BJ (cell line): ENCODE measurements at regions not wholly inside any gene's neighbourhood (a gene's known extent, or its start where the extent isn't known, plus 50 kb on each side); places are given as distances from the start of the nearest gene placed in this dataset.

Source experiments
- CTCF ChIA-PET: fragments of 350-600 bp; formaldehyde crosslinking; extraction: SDS; loops from one replicate; lab custom pipeline; 2021; ENCODE audit warnings: antibody characterized with exemption, inconsistent platforms; lab: Yijun Ruan, JAX
- POLR2A ChIA-PET: fragments of 300-600 bp; sonication (Branson Sonifier 250); formaldehyde crosslinking; extraction: SDS; loops from one replicate; lab custom pipeline; 2021; ENCODE audit warnings: antibody characterized with exemption; lab: Charles Lee
- DNase-seq: peaks from one replicate; pipeline ENCODE4 v3.0.0-alpha.2; 2011; ENCODE audit warnings: low read depth
- H3K27me3 ChIP-seq: 2 replicates; pipeline ENCODE4 v1.6.0; 2011; ENCODE audit warnings: low read length; ENCODE audit not compliant: control insufficient read depth, insufficient read depth
- H3K36me3 ChIP-seq: 2 replicates; pipeline ENCODE4 v1.5.1; 2011; ENCODE audit warnings: low read length; ENCODE audit not compliant: control insufficient read depth, insufficient read depth
- H3K4me3 ChIP-seq: 2 replicates; pipeline ENCODE4 v1.5.1; 2011; ENCODE audit warnings: low read depth, mild to moderate bottlenecking, control low read depth, low read length
- CTCF ChIP-seq: IDR thresholded peaks from 2 replicates; pipeline ENCODE4 v1.5.1; 2011; ENCODE audit warnings: low read depth, mild to moderate bottlenecking, control low read depth, inconsistent platforms, low read length, moderate library complexity; ENCODE audit not compliant: insufficient read depth

DNA sequence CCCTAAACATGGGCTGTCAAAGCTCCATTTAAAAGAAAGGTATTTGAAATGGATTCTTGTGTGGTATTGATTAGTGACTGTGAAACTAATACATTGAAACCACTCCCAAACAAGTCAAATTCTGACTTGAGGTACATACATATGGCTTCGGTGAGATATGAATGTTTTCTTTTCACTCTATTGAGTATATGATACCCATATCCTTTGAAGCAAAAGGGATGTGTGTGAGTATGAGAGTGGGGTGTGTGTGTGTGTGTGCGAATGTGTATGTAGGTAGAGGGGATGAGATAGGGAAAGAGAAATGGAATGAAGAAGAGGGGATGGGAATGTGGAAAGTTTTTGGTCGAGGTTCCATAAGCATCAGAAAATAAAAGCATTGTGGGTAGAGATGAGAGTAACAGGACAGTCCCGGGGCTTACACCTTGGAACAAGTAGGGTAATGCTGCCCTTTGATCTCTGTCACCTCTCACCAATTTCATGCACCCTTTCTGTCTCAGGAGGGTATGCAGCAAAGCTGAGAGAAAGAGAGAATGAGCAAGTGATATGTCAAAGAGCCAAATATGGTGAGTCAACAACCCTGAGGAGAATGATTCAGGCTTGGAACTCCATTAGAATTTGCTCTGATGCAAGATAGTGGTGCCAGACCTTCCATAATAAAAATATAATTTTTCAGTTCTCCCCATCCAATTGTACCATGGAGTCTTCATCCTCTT is 64.0 kb upstream of the ZEB2 start:
- TF ChIP-seq CTCF: no peak
- Histone ChIP-seq H3K36me3 (no peaks in the 10 kb centered on the region), H3K27me3 (no peaks in the 10 kb centered on the region), H3K4me3 (no peak overlapping the region)
- peak; percentile 62 for DNase-seq
- ChIA-PET POLR2A (no interaction called here), CTCF (interaction anchor here (1.8 kb wide), 1 partner anchor 16 kb away, joined by 3 read pairs; no protein-coding TSS in a partner anchor)

DNA sequence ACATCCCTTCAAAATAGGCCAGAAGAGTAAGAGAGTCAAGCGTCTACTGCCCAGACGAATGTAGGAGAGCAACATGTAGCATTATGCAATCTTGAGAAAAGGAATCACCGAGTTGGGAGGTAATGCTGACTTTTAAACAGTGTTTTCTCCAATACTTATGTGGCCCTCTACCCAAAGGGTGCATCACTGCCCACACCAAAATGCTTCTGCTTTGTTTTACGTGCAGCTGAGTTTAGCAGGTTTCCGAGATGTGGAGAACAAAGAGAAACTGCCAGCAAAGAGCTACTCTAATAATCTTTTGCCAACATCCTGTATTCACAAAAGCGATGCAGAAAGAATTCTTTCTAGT is 63.4 kb upstream of the ZEB2 start:
- ChIA-PET CTCF (interaction anchor here (1.1 to 1.8 kb wide), 3 partner anchors 16 to 26 kb away, joined by 3 read pairs; no protein-coding TSS in a partner anchor), POLR2A (no interaction called here)
- no peak for DNase-seq
- no peaks in the 10 kb centered on the region for H3K27me3 ChIP-seq
- no peak overlapping the region for H3K4me3 ChIP-seq
- H3K36me3 ChIP-seq: no peaks in the 10 kb centered on the region
- no peak for TF ChIP-seq CTCF

DNA sequence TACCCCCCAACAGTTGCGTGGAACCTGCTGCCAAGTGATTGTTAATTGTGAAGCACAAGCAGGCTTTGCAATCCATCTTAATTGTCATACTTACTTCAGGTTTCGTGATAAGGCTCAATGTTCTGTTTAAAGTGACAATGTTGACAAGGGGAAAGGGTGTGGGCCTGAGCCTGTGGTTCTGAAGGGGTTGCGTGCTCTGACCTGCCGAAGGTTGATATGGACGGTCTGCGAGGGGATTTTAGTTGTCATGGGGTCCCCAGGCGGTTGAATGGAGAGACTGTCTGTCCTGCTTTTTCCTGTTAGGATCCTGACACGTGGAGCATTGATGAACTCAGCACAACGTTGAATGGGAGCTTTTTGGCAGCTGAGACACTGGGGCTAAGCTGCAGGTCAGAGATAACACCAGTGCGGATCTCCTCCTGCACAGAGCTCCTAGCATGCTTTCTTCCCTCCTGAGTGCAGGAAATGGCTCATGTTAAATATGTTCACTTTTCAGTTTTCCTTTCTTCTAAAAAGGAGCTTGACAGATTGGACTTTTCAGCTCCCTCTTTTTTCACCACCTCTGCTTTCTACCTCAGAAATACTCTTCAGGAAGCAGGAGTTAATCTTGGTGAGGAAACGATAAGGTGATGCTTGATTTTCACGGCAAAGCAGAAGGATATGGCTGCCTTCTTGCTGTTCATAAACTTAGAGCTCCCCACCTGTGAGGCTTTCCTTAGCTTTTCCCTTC is 62.9 kb upstream of the ZEB2 start:
- no peak overlapping the region for H3K4me3 ChIP-seq
- no peaks in the 10 kb centered on the region for H3K36me3 ChIP-seq
- POLR2A ChIA-PET: no interaction called here
- CTCF ChIA-PET: interaction anchor here (0.6 to 1.8 kb wide), 5 partner anchors 15 to 668 kb away, joined by 3 to 4 read pairs (median 3); no protein-coding TSS in a partner anchor
- H3K27me3 ChIP-seq: no peaks in the 10 kb centered on the region
- no peak for DNase-seq
- TF ChIP-seq CTCF: no peak

GRCh38 chr2:144580521-144581161 is 60.7 kb upstream of the ZEB2 start:
- no peak for TF ChIP-seq CTCF
- no peaks in the 10 kb centered on the region for H3K27me3 ChIP-seq
- DNase-seq: no peak
- ChIA-PET CTCF (interaction anchor here (1.2 kb wide), 1 partner anchor 11 kb away, joined by 3 read pairs; no protein-coding TSS in a partner anchor), POLR2A (no interaction called here)
- no peaks in the 10 kb centered on the region for H3K36me3 ChIP-seq
- no peak overlapping the region for H3K4me3 ChIP-seq

DNA sequence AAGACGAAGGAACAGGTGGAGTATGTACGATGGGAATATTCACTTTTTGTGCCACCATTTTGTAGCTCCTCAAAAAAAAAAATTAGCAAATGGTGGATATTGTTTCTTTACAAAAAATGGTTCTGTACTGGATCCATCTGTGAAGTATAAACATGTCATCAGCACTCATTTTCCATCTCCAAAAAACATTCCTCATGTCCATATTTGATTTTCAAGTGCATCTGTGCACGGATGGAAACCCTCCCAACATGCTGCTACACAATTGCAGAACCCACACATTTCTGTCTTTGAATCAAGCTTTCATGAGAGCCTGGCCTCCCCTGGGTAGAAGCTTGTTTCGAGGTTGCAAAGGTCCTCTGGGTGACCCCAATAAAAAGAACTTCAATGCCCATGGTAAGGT is 59.6 kb upstream of the ZEB2 start:
- no peak for DNase-seq
- H3K36me3 ChIP-seq: no peaks in the 10 kb centered on the region
- POLR2A ChIA-PET: no interaction called here
- H3K27me3 ChIP-seq: no peaks in the 10 kb centered on the region
- TF ChIP-seq CTCF: no peak
- CTCF ChIA-PET: no interaction called here
- H3K4me3 ChIP-seq: no peak overlapping the region
